Upper lobe of right lung (tissue), 1 donor: ENCODE measurements at regions not wholly inside any gene's neighbourhood (a gene's known extent, or its start where the extent isn't known, plus 50 kb on each side); places are given as distances from the start of the nearest gene placed in this dataset.

Source experiments
- ATAC-seq: fragments of 200-7000 bp; cut with Tn5 transposase; one replicate; pipeline ENCODE4 v1.9.1; 2020; ENCODE audit warnings: mild to moderate bottlenecking, moderate library complexity
- DNase-seq: peaks from one replicate; pipeline ENCODE4 v3.0.0-alpha.2; 2020
- H3K27ac ChIP-seq: fragments of 200-600 bp; one replicate; pipeline ENCODE4 v1.8.0; 2022
- H3K27me3 ChIP-seq: fragments of 200-600 bp; one replicate; pipeline ENCODE4 v1.8.0; 2022; ENCODE audit warnings: mild to moderate bottlenecking
- H3K36me3 ChIP-seq: fragments of 200-600 bp; one replicate; pipeline ENCODE4 v1.8.0; 2022
- H3K4me1 ChIP-seq: fragments of 200-600 bp; one replicate; pipeline ENCODE4 v1.8.0; 2022
- H3K4me3 ChIP-seq: fragments of 200-600 bp; one replicate; pipeline ENCODE4 v1.8.0; 2022; ENCODE audit warnings: mild to moderate bottlenecking
- H3K9me3 ChIP-seq: fragments of 200-600 bp; one replicate; pipeline ENCODE4 v1.8.0; 2022
- intact Hi-C: fragments of 100-400 bp; cut with DNase I; formaldehyde crosslinking; loops from one replicate; pipeline ENCODE4 v1.11.0; 2022
- TF ChIP-seq, protein P1 (sequence below): fragments of 200-600 bp; IDR thresholded peaks from one replicate; pipeline ENCODE4 v1.8.0; 2022; ENCODE audit warnings: antibody characterized with exemption
- donor health status: DM: no; HTN: yes; CAD: no; lungs with severe emphysema.

DNA sequence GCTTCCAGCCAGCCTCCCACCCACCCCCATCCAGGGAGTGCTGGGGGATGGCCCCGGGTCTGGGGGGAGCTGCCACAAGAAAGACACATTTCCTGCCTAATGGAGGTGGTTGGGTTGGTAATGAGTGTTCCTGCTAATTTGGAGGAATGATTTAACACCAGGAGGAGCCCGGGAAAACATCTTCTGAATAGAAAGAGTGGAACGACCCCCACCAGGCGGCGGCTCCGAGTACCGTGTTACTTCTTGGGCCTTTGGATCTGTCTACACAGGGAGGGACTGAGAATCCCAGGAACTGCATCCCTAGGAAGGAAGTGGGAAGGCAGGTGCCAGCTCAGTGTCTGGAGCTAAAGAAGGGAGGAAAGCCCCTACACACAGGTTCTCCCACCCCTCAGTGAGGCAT lies 64.6 kb downstream of the TSPAN17 start:
- TF ChIP-seq, protein P1, sequence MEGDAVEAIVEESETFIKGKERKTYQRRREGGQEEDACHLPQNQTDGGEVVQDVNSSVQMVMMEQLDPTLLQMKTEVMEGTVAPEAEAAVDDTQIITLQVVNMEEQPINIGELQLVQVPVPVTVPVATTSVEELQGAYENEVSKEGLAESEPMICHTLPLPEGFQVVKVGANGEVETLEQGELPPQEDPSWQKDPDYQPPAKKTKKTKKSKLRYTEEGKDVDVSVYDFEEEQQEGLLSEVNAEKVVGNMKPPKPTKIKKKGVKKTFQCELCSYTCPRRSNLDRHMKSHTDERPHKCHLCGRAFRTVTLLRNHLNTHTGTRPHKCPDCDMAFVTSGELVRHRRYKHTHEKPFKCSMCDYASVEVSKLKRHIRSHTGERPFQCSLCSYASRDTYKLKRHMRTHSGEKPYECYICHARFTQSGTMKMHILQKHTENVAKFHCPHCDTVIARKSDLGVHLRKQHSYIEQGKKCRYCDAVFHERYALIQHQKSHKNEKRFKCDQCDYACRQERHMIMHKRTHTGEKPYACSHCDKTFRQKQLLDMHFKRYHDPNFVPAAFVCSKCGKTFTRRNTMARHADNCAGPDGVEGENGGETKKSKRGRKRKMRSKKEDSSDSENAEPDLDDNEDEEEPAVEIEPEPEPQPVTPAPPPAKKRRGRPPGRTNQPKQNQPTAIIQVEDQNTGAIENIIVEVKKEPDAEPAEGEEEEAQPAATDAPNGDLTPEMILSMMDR: no peak
- peaks cover 33% of the 10 kb centered on the region for H3K27me3 ChIP-seq
- H3K4me3 ChIP-seq: no peak overlapping the region
- H3K36me3 ChIP-seq: no peaks in the 10 kb centered on the region
- ATAC-seq: no peak
- H3K27ac ChIP-seq: no peak overlapping the region
- H3K9me3 ChIP-seq: no peaks in the 10 kb centered on the region
- DNase-seq: no peak
- intact Hi-C loops: no loop called here
- no peaks in the 10 kb centered on the region for H3K4me1 ChIP-seq

DNA sequence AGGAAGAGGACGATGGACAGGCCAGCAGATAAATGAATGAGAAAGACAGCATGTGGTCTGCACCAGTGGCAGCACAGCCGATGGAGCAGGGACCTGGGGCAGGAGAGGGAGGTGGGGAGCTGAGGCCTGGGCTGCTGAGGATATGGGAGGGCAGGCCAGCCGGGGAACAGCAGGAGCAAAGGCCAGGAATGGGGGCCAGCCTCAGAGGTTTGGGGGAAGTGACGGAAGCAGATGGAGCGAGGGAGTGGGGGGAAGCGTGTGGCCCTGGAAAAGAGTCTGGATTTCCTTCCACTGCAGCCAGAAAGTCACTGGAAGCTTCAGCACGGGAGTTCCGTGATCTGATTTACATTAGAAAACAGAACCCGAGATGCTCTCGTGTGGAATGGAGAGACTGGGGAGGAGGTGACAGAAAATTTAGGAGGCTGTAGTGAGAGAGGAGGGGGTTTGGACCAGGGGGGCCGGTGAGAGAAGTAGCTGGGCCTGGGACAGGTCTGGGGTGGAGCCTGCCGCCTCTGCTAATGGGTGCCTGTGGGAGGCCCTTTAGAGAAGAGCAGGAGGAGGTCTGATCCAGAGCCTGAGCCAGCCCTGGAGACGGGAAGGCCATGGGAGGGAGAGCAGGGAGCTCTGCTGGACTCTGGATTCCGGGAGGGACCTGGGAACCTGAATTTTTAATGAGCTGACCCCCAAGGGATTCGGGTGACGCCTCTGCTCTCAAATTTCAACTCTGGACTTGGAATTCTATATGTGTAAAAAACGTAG lies 65.4 kb downstream of the TSPAN17 start:
- H3K4me1 ChIP-seq: no peaks in the 10 kb centered on the region
- TF ChIP-seq, protein P1: no peak
- ATAC-seq (no peak), DNase-seq (no peak)
- H3K27ac ChIP-seq: no peak overlapping the region
- intact Hi-C loops: no loop called here
- no peaks in the 10 kb centered on the region for H3K9me3 ChIP-seq
- H3K4me3 ChIP-seq: no peak overlapping the region
- no peaks in the 10 kb centered on the region for H3K36me3 ChIP-seq
- H3K27me3 ChIP-seq: peaks cover 38% of the 10 kb centered on the region

DNA sequence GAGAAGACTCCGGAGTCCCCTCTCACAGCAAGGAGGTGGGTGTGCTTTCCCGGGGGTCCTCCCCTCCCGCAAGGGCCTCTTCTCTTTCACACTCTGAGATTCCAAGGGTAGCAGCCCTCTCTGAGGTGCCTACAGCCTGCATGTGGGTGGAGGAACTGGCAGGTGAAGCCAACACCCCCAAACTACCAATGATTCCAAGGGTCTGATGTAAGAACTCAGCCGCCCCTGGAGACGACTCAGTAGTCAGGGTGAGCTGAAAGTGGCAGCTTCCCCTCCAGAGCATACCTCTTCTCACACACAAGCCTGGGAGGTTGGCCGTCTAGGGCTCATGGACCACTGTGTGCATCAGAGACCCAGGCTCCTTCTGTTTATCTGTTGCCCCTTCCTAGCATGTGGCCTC lies 66.1 kb downstream of the TSPAN17 start:
- intact Hi-C loops: no loop called here
- DNase-seq (no peak), ATAC-seq (no peak)
- Histone ChIP-seq H3K4me1 (no peaks in the 10 kb centered on the region), H3K36me3 (no peaks in the 10 kb centered on the region), H3K27ac (no peak overlapping the region), H3K27me3 (peaks cover 44% of the 10 kb centered on the region), H3K9me3 (no peaks in the 10 kb centered on the region), H3K4me3 (no peak overlapping the region)
- TF ChIP-seq, protein P1: no peak

DNA sequence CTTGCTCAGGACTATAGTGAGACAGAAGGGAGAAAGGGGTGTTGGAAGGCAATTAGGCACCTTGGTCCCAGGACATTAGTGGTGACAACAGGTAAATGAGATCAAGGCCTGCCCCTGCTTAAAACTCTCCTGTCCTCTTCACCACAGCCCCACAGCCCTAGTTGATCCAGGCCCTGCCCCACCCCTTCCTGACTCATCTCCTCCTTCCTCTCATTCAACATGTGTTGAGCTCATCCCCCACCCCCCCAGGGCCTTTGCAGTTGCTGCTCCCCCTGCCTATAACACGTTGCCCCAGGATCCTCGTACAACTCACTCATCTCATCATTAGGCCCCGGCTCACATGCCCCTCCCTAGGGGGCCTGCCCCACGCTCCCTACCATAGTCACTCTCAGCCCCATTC lies 66.8 kb downstream of the TSPAN17 start:
- Histone ChIP-seq H3K4me1 (no peaks in the 10 kb centered on the region), H3K36me3 (no peaks in the 10 kb centered on the region), H3K27ac (no peak overlapping the region), H3K27me3 (peaks cover 45% of the 10 kb centered on the region), H3K4me3 (no peak overlapping the region), H3K9me3 (no peaks in the 10 kb centered on the region)
- no peak for ATAC-seq
- TF ChIP-seq, protein P1: no peak
- no peak for DNase-seq
- intact Hi-C loops: no loop called here

DNA sequence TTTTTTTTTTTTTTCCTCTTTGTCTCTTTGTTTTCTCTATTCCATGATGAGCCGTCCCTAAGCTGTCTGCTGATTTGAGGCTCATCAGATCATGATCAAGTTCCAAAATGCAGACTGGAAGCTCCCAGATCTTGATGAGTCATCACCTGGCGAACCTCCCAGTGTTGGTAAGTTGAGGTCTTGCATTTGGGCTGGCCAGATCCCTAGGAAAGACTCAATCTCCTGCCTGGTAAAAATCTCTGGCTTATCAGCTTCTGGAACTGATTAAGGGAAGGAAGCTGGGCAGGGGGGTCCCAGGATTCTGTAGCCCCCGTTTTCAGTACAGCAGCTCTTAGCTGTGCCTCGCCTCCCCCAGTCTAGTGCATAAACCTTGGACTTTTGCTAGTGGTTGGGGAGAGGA lies 69.0 kb downstream of the TSPAN17 start:
- no peak for DNase-seq
- Histone ChIP-seq H3K27ac (no peak overlapping the region), H3K4me1 (no peaks in the 10 kb centered on the region), H3K27me3 (peaks cover 28% of the 10 kb centered on the region), H3K4me3 (no peak overlapping the region), H3K36me3 (no peaks in the 10 kb centered on the region), H3K9me3 (no peaks in the 10 kb centered on the region)
- TF ChIP-seq, protein P1: no peak
- intact Hi-C loops: no loop called here
- ATAC-seq: no peak
